ENCODE measurements at regions not wholly inside any gene's neighbourhood (a gene's known extent, or its start where the extent isn't known, plus 50 kb on each side); places are given as distances from the start of the nearest gene placed in this dataset.
A peak's percentile ranks its signal among the peaks of the same experiment; 100 is the strongest.
"Not testable (repeated sequence)": the region's sequence is repeated elsewhere in the genome, so short reads cannot be mapped to it uniquely, and the experiment has no call there.

- DNase-seq (ENCODE audit: insufficient read length) (no peak), FAIRE-seq (peak; percentile 9)
- TF ChIP-seq POLR2A (IDR thresholded peaks at IDR 0.05; ENCODE audit: low read depth, low read length) (no peak), TAF1 (IDR thresholded peaks at IDR 0.05; ENCODE audit: borderline replicate concordance, low read depth, low read length) (no peak), POLR2AphosphoS5 (IDR thresholded peaks at IDR 0.05; ENCODE audit: low read depth, low read length) (no peak)
These were observed 105.4 kb upstream of the TLK1 start for GRCh38 chr2:171266102-171266501.

GRCh38 chr2:171261529-171261928 lies 100.8 kb upstream of the TLK1 start:
- not testable (repeated sequence) for FAIRE-seq; DNase-seq (ENCODE audit: insufficient read length)

- TF ChIP-seq POLR2AphosphoS5 (IDR thresholded peaks at IDR 0.05; ENCODE audit: low read depth, low read length) (no peak), POLR2A (IDR thresholded peaks at IDR 0.05; ENCODE audit: low read depth, low read length) (no peak), TAF1 (IDR thresholded peaks at IDR 0.05; ENCODE audit: borderline replicate concordance, low read depth, low read length) (no peak)
- FAIRE-seq (peak; percentile 38), DNase-seq (ENCODE audit: insufficient read length) (no peak)
These were observed 100.1 kb upstream of the TLK1 start for GRCh38 chr2:171260471-171261424.

- DNase-seq (ENCODE audit: insufficient read length) (no peak), FAIRE-seq (no peak)
- TF ChIP-seq POLR2AphosphoS5 (IDR thresholded peaks at IDR 0.05; ENCODE audit: low read depth, low read length): no peak
- TF ChIP-seq POLR2A (IDR thresholded peaks at IDR 0.05; ENCODE audit: low read depth, low read length): no peak
- no peak for TF ChIP-seq TAF1 (IDR thresholded peaks at IDR 0.05; ENCODE audit: borderline replicate concordance, low read depth, low read length)
These were observed 94.0 kb upstream of the TLK1 start for GRCh38 chr2:171254666-171255065.

GRCh38 chr2:171253900-171254650 lies 93.4 kb upstream of the TLK1 start:
- TF ChIP-seq TAF1 (IDR thresholded peaks at IDR 0.05; ENCODE audit: borderline replicate concordance, low read depth, low read length): no peak
- no peak for TF ChIP-seq POLR2A (IDR thresholded peaks at IDR 0.05; ENCODE audit: low read depth, low read length)
- TF ChIP-seq POLR2AphosphoS5 (IDR thresholded peaks at IDR 0.05; ENCODE audit: low read depth, low read length): no peak
- no peak for DNase-seq (ENCODE audit: insufficient read length)
- FAIRE-seq: no peak

GRCh38 chr2:171253279-171253678 lies 92.6 kb upstream of the TLK1 start:
- FAIRE-seq (no peak), DNase-seq (ENCODE audit: insufficient read length) (no peak)
- no peak for TF ChIP-seq TAF1 (IDR thresholded peaks at IDR 0.05; ENCODE audit: borderline replicate concordance, low read depth, low read length)
- no peak for TF ChIP-seq POLR2A (IDR thresholded peaks at IDR 0.05; ENCODE audit: low read depth, low read length)
- TF ChIP-seq POLR2AphosphoS5 (IDR thresholded peaks at IDR 0.05; ENCODE audit: low read depth, low read length): no peak

- DNase-seq (ENCODE audit: insufficient read length) (no peak), FAIRE-seq (no peak)
- no peak for TF ChIP-seq POLR2AphosphoS5 (IDR thresholded peaks at IDR 0.05; ENCODE audit: low read depth, low read length)
- no peak for TF ChIP-seq POLR2A (IDR thresholded peaks at IDR 0.05; ENCODE audit: low read depth, low read length)
- no peak for TF ChIP-seq TAF1 (IDR thresholded peaks at IDR 0.05; ENCODE audit: borderline replicate concordance, low read depth, low read length)
These were observed 89.0 kb upstream of the TLK1 start for GRCh38 chr2:171249689-171250088.

GRCh38 chr2:171247741-171248662 lies 87.3 kb upstream of the TLK1 start:
- DNase-seq (ENCODE audit: insufficient read length): no peak
- TF ChIP-seq POLR2A (IDR thresholded peaks at IDR 0.05; ENCODE audit: low read depth, low read length) (no peak), TAF1 (IDR thresholded peaks at IDR 0.05; ENCODE audit: borderline replicate concordance, low read depth, low read length) (no peak), POLR2AphosphoS5 (IDR thresholded peaks at IDR 0.05; ENCODE audit: low read depth, low read length) (no peak)

GRCh38 chr2:171244970-171245782 lies 84.5 kb upstream of the TLK1 start:
- TF ChIP-seq POLR2AphosphoS5 (IDR thresholded peaks at IDR 0.05; ENCODE audit: low read depth, low read length) (no peak), POLR2A (IDR thresholded peaks at IDR 0.05; ENCODE audit: low read depth, low read length) (no peak), TAF1 (IDR thresholded peaks at IDR 0.05; ENCODE audit: borderline replicate concordance, low read depth, low read length) (no peak)
- DNase-seq (ENCODE audit: insufficient read length) (no peak), FAIRE-seq (no peak)

More at GRCh38 chr2:171247741-171248662, 87.3 kb upstream of the TLK1 start:
- peak; percentile 53 for FAIRE-seq

- FAIRE-seq (peak; percentile 57), DNase-seq (ENCODE audit: insufficient read length) (no peak)
- no peak for TF ChIP-seq POLR2AphosphoS5 (IDR thresholded peaks at IDR 0.05; ENCODE audit: low read depth, low read length)
- TF ChIP-seq TAF1 (IDR thresholded peaks at IDR 0.05; ENCODE audit: borderline replicate concordance, low read depth, low read length): no peak
- TF ChIP-seq POLR2A (IDR thresholded peaks at IDR 0.05; ENCODE audit: low read depth, low read length): no peak
These were observed 83.8 kb upstream of the TLK1 start for GRCh38 chr2:171244466-171244969.

All from GM12892 (cell line).